Ureter (tissue), 1 donor: ENCODE measurements at regions not wholly inside any gene's neighbourhood (a gene's known extent, or its start where the extent isn't known, plus 50 kb on each side); places are given as distances from the start of the nearest gene placed in this dataset.

ENCODE experiments used
- DNase-seq: peaks from one replicate; pipeline ENCODE4 v3.0.0-alpha.2; 2020; ENCODE audit warnings: low spot score
- donor health status: DM: yes; HTN: yes; CAD: no.

GRCh38 chr17:77266891-77267341 lies 126.1 kb downstream of the SEC14L1 start:
- no peak for DNase-seq

- DNase-seq, result no peak
These were observed 129.2 kb downstream of the SEC14L1 start for GRCh38 chr17:77269696-77270681.

DNA sequence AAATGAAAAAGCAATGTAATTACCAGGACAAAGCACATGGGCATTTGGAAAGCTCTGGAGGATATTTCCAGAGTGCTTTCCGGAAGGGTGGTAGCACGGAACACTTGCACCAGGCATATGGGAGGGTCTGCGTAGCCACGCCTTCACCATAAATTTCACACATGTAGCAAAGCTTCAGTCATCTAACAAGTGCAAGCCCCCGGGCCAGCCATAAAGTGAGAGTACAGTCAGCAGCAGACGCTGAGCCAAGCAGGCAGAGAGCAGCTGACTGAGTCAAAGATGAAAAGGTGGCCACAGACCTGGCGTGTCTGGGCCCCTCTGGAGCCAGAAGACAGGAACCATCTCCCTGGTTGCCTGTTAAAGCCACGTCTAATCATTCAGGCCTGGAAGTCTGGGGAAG lies 130.6 kb downstream of the SEC14L1 start:
- no peak for DNase-seq

DNA sequence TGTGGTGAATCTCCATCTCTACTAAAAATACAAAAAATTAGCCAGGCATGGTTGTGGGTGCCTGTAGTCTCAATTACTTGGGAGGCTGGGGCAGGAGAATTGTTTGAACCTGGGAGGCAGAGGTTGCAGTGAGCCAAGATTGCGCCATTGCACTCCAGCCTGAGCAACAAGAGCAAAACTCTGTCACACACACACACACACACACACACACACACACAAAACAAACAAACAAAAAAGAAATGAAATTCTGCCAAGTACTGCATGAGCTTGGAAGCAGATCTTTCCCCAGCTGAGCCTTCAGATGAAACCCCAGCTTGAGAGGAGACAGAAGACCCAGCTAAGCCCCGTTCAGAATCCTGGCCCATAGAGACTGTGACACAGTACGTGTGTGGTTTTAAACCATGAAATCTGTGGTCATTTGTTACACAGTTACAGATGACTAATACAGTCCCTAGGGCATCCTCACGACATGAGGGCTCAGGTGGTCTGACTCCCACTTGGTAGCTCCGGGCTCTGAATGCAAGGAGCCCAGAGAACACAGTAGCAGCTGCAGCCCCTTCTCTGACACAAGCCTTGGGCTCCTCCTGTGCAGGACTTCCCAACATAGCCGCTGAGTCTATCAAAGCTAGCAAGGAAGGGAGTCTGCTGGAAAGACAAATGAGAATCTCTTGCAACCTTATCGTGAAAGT lies 132.8 kb downstream of the SEC14L1 start:
- DNase-seq, result no peak

DNA sequence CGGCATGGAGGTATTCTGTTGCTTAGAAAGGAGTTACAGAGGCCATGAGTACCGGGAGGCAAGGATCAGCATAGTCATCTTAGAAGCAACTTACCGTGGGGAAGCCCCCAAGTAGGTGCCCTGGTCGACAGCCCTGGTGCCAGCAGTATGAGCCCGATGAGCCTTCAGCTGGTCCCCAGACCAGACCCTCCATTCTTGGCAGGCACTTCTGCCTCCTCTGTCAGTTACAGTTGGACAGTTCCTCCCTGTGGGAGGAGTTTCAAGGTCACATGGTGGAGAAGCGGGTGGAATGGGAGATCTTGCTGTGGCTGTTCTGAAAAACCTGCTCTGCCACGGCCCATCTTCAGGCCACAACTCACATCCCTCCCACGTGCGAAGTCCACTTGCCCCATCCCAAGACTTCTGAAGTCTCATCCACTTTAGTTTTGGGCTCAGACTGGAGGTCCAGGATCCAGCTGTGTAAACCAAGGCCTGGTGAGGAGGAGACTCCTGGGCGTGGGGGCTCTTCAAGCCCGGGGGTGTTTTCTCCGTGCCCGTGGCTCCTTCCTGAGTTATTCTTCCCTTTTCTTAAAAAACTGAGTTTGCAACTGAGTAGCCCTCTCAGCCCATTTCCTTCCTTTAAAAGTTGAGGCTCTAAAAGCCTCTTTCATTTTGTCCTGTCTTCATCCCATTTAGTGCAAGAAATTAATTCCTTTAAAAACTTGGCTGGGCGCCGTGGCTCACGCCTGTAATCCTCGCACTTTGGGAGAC lies 133.5 kb downstream of the SEC14L1 start:
- DNase-seq, result no peak

GRCh38 chr17:77279448-77280303 lies 138.9 kb downstream of the SEC14L1 start:
- DNase-seq, result no peak

DNA sequence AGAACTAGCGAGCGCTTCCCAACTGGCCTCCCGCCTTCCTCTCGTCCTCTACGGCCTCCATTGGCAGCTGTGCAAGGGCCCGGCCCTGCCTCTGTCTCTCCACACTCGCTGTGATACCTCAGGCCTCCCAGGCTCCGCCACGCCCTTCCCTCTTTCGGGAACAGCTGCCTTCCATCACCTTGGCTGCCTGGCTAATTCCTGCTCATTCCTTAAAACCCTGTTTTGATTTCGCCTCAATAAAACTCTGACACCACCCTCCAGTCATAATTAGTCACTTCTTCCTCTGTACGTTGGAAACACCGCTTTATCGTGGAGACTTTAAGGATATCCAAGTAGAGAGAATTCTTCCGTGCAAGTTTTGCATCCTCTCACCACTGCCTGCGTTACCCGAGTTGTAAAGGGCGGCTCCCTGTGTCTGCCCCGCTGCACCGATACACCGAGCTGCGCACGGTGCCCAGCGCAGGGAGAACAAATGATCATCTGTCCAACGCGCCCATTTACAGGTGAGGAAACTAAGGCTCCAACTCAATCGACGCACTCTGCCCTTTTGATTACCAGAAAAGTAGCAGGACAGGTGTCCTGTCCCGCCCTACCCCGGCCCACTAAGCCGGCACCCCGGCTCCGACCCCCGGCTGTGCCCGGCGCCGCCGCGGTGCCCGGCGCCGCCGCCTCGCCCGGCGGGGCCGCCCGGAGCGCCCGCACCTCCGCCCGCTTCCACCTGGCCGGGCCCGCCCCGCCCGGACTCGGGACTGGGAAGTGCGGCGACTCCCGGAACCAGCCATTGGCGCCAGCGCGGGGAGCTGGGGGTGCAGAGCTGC lies 139.7 kb downstream of the SEC14L1 start:
- DNase-seq, result no peak

GRCh38 chr17:77281122-77281903 lies 140.5 kb downstream of the SEC14L1 start:
- DNase-seq, result no peak

DNA sequence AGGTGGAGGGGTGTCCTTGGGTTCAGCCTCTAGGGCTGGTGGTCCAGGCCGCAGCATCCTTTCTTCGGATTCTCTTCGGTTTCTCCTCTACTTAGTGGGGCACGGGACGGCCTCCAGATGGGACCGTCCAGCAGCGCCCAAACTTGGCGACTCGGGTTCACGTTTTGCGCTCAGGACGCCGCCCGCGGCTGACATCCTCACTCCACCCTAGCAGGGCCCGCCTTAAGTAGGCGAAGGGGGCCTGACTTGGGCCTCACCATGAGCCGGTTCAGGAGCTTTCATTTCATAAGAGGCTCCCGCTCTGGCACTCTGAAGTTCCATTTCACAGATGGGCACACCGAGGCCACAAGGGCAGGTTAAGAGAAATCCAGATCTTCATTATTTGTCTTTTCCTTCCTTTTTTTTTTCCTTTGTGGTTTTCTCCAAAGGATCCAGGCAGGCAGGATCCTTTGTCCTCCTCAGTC lies 141.2 kb downstream of the SEC14L1 start:
- DNase-seq, result no peak

GRCh38 chr17:77282524-77283515 lies 142.1 kb downstream of the SEC14L1 start:
- DNase-seq, result peak; percentile 85

GRCh38 chr17:77284023-77284617 lies 143.4 kb downstream of the SEC14L1 start:
- no peak for DNase-seq

GRCh38 chr17:77285594-77286390 lies 145.0 kb downstream of the SEC14L1 start:
- DNase-seq, result peak; percentile 86

DNA sequence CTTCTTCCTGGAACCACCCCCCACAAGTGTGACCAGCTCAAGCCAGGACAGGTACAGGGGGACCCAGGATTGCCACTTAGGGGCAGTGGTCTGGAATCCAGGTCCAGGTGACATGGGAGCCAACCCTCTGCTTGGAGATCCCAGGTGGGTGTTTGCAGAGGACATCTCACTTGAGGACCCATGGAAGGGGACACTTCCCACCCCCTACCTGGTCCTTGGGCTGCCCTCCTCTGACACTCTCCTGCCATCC lies 145.5 kb downstream of the SEC14L1 start:
- no peak for DNase-seq

- peak; percentile 92 for DNase-seq
These were observed 146.1 kb downstream of the SEC14L1 start for GRCh38 chr17:77286641-77287431.

GRCh38 chr17:77287432-77288068 lies 146.8 kb downstream of the SEC14L1 start:
- DNase-seq, result peak; percentile 68

- DNase-seq, result peak; percentile 84
These were observed 147.4 kb downstream of the SEC14L1 start for GRCh38 chr17:77288115-77288619.
